ENCODE measurements at regions not wholly inside any gene's neighbourhood (a gene's known extent, or its start where the extent isn't known, plus 50 kb on each side); places are given as distances from the start of the nearest gene placed in this dataset.
A peak's percentile ranks its signal among the peaks of the same experiment; 100 is the strongest.

DNA sequence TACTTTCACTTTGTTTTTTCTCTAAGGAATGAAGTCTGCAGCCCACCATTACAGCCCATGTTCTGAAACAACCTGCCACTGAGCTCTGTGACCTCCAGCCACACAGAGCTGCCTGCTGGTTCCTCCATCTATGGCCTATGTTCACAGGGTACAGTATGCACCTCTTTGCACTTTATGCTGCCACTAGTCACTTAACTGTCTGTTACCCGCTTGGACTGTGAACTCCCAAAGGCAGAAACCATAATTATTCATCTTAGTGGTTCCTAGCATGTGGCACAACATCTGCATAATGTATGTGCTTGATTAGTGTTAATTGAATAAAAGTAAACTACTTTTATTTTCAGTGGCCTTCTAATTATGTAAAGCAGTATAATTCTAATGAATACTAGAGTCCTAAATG lies 95.5 kb upstream of the BET1 start:
- Histone ChIP-seq H3K27me3 (ENCODE audit: control insufficient read depth in 2 of 2, insufficient read depth in 2 of 2, low read length in 2 of 2) (no peaks in the 10 kb centered on the region), H3K27ac (ENCODE audit: insufficient read depth, low read depth, low read length) (no peak overlapping the region), H3K9me1 (replicated peaks; ENCODE audit: control insufficient read depth, extremely low read depth, insufficient read depth, low read length) (no peaks in the 10 kb centered on the region), H3K36me3 (ENCODE audit: control insufficient read depth in 2 of 2, extremely low read depth in 1 of 2, insufficient read depth in 2 of 2, low read length in 2 of 2) (no peaks in the 10 kb centered on the region), H2AFZ (ENCODE audit: low read depth, low read length) (peak overlapping the region; percentile 20), H3K79me2 (ENCODE audit: control insufficient read depth, insufficient read depth, low read length) (no peaks in the 10 kb centered on the region), H3K9me3 (replicated peaks; ENCODE audit: control insufficient read depth, insufficient read depth, low read length) (no peaks in the 10 kb centered on the region), H3K9ac (replicated peaks; ENCODE audit: extremely low read depth, insufficient read depth, low read length) (no peak overlapping the region), H3K4me3 (replicated peaks in 1 of 3; ENCODE audit: insufficient read depth in 1 of 3, low read depth in 1 of 3, low read length in 3 of 3) (no peak overlapping the region), H3K4me2 (ENCODE audit: insufficient read depth, low read length) (no peak overlapping the region), H4K20me1 (replicated peaks; ENCODE audit: control insufficient read depth, extremely low read depth, insufficient read depth, low read length) (no peaks in the 10 kb centered on the region), H3K4me1 (ENCODE audit: control insufficient read depth, extremely low read depth, insufficient read depth, low read length) (no peaks in the 10 kb centered on the region)
- DNase-seq (ENCODE audit: low read depth, low spot score) (no peak), FAIRE-seq (no peak)
- ChIA-PET POLR2A (no interaction called here), CTCF (no interaction called here)
- no TSS peak for BruUV-seq (replicated peaks)
- TF ChIP-seq MYC (IDR thresholded peaks at IDR 0.05; ENCODE audit: low read depth, low read length) (no peak), GATA2 (IDR thresholded peaks at IDR 0.05; ENCODE audit: insufficient read depth, insufficient read length, low read depth, low read length) (no peak), JUN (IDR thresholded peaks at IDR 0.05; ENCODE audit: borderline replicate concordance, insufficient read depth, insufficient read length, low read depth) (no peak), POLR2AphosphoS5 (IDR thresholded peaks at IDR 0.05; ENCODE audit: insufficient read depth, low read depth, low read length) (no peak), EZH2 (IDR thresholded peaks at IDR 0.05; ENCODE audit: borderline replicate concordance, low read depth, low read length, severe bottlenecking) (no peak), POLR2A (IDR thresholded peaks at IDR 0.05; ENCODE audit: low read depth, low read length) (no peak)
- TF ChIP-seq, protein P1, sequence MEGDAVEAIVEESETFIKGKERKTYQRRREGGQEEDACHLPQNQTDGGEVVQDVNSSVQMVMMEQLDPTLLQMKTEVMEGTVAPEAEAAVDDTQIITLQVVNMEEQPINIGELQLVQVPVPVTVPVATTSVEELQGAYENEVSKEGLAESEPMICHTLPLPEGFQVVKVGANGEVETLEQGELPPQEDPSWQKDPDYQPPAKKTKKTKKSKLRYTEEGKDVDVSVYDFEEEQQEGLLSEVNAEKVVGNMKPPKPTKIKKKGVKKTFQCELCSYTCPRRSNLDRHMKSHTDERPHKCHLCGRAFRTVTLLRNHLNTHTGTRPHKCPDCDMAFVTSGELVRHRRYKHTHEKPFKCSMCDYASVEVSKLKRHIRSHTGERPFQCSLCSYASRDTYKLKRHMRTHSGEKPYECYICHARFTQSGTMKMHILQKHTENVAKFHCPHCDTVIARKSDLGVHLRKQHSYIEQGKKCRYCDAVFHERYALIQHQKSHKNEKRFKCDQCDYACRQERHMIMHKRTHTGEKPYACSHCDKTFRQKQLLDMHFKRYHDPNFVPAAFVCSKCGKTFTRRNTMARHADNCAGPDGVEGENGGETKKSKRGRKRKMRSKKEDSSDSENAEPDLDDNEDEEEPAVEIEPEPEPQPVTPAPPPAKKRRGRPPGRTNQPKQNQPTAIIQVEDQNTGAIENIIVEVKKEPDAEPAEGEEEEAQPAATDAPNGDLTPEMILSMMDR (IDR thresholded peaks at IDR 0.05; ENCODE audit: extremely low read depth in 1 of 2, insufficient read depth in 1 of 2, low read depth in 1 of 2, low read length in 2 of 2): no peak
- TF ChIP-seq, protein P2, sequence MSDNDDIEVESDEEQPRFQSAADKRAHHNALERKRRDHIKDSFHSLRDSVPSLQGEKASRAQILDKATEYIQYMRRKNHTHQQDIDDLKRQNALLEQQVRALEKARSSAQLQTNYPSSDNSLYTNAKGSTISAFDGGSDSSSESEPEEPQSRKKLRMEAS (IDR thresholded peaks at IDR 0.05; ENCODE audit: insufficient read depth, insufficient read length): no peak
- intact Hi-C loops (cut with micrococcal nuclease): no loop called here
- dilution Hi-C loops (cut with MboI; ENCODE audit: extremely low pct_ligation_motif_present, low sequenced_read_pairs): no loop called here
